ENCODE measurements at regions not wholly inside any gene's neighbourhood (a gene's known extent, or its start where the extent isn't known, plus 50 kb on each side); places are given as distances from the start of the nearest gene placed in this dataset.

DNA sequence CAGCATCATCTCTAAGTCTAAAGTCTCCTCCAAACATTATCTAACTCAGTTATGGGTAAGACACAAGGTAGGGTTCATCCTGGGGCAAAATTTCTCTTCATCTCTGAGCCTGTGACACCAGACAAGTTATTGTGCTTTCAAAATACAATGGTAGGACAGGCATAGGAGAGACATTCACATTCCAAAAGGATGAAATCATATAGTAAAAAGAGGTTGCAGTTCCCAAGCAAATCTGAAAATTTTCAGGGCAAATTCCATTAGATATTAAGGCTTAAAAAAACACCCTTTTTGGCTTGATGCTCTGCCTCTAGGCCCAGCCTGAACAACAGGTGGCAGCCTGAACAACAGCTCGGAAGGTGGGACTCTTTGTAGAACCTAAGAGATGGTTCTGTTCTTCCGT, 448.3 kb upstream of the SLIT2 start:
- H3K9me3 ChIP-seq, result no peaks in the 10 kb centered on the region
- H3K27me3 ChIP-seq, result no peaks in the 10 kb centered on the region
- 71 to 80% methylated on average over 2 of the region's 2 CpGs for WGBS, 2 donors
- no peak for TF ChIP-seq EP300 (IDR thresholded peaks at IDR 0.05)
- TF ChIP-seq, protein P1, sequence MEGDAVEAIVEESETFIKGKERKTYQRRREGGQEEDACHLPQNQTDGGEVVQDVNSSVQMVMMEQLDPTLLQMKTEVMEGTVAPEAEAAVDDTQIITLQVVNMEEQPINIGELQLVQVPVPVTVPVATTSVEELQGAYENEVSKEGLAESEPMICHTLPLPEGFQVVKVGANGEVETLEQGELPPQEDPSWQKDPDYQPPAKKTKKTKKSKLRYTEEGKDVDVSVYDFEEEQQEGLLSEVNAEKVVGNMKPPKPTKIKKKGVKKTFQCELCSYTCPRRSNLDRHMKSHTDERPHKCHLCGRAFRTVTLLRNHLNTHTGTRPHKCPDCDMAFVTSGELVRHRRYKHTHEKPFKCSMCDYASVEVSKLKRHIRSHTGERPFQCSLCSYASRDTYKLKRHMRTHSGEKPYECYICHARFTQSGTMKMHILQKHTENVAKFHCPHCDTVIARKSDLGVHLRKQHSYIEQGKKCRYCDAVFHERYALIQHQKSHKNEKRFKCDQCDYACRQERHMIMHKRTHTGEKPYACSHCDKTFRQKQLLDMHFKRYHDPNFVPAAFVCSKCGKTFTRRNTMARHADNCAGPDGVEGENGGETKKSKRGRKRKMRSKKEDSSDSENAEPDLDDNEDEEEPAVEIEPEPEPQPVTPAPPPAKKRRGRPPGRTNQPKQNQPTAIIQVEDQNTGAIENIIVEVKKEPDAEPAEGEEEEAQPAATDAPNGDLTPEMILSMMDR (IDR thresholded peaks at IDR 0.05), result no peak
- TF ChIP-seq POLR2AphosphoS5 (IDR thresholded peaks at IDR 0.05), result no peak
- TF ChIP-seq POLR2A (IDR thresholded peaks at IDR 0.05), result no peak
- DNase-seq (no peak), ATAC-seq (ENCODE audit: low FRiP score in 2 of 2) (no peak)
- no peak overlapping the region for H3K27ac ChIP-seq
- no peaks in the 10 kb centered on the region for H3K36me3 ChIP-seq
- no peak overlapping the region for H3K4me3 ChIP-seq
- peaks cover 0 to 6% (median 0%) of the 10 kb centered on the region in 4 donors for H3K4me1 ChIP-seq

DNA sequence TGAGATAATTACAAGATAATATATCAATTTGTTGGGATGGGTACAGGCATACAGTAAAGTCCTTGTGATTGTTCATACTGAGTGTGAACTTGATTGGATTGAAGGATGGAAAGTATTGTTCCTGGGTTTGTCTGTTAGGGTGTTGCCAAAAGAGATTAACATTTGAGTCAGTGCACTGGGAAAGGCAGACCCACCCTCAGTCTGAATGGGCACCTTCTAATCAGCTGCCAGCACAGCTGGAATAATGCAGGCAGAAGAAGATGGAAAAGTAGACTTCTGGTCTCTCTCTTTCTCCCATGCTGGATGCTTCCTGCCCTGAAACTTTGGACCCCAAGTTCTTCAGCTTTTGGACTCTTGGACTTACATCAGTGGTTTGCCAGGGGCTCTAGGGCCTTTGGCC, 457.9 kb upstream of the SLIT2 start:
- TF ChIP-seq EP300 (IDR thresholded peaks at IDR 0.05) (no peak), POLR2AphosphoS5 (IDR thresholded peaks at IDR 0.05) (no peak), POLR2A (IDR thresholded peaks at IDR 0.05) (no peak)
- TF ChIP-seq, protein P1 (IDR thresholded peaks at IDR 0.05), result no peak
- H3K9me3 ChIP-seq, result no peaks in the 10 kb centered on the region
- ATAC-seq (ENCODE audit: low FRiP score in 2 of 2) (no peak), DNase-seq (no peak)
- H3K4me1 ChIP-seq, result no peaks in the 10 kb centered on the region
- no peaks in the 10 kb centered on the region for H3K27me3 ChIP-seq
- no peaks in the 10 kb centered on the region for H3K36me3 ChIP-seq
- H3K4me3 ChIP-seq, result no peak overlapping the region
- H3K27ac ChIP-seq, result no peak overlapping the region

DNA sequence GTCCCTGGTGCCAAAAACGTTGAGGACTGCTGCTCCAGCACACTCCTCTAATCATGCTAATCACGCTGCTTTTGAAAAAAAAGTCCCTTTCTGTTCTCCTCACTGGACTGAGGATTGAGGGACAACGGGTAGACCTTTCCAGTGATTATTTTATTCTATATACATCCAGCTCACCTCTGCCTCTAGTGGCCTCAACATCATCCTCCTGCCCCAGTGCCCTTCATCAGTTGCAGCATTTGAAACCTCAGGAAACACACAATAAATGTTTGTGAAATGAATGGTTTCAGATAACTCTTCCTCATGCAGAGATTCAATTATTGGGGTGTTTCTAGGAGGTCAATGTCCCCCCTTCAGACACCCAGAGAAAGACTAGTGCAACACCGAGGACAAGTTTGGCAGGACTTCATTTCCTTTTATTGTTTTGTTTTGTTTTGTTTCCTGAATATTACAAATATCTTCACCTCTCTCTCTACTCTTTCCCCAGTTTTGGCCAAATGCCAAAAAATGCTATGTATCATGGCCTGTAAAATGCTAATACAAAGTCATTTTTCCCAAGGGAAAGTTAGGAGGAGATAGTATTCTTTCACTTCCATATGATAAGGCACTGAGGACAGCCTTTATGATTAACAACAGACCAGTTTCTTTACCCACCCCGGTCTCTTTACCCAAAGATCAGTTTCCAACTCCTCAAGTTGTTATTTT, 460.1 kb upstream of the SLIT2 start:
- H3K4me1 ChIP-seq, result no peaks in the 10 kb centered on the region
- H3K27me3 ChIP-seq, result no peaks in the 10 kb centered on the region
- no peaks in the 10 kb centered on the region for H3K9me3 ChIP-seq
- H3K27ac ChIP-seq, result no peak overlapping the region
- WGBS, 2 donors, result 59 to 71% methylated on average over 5 of the region's 5 CpGs
- no peaks in the 10 kb centered on the region for H3K36me3 ChIP-seq
- no peak for ATAC-seq (ENCODE audit: low FRiP score in 2 of 2)
- H3K4me3 ChIP-seq, result no peak overlapping the region
- no peak for DNase-seq
- TF ChIP-seq POLR2AphosphoS5 (IDR thresholded peaks at IDR 0.05) (no peak), EP300 (IDR thresholded peaks at IDR 0.05) (no peak), POLR2A (IDR thresholded peaks at IDR 0.05) (no peak)
- TF ChIP-seq, protein P1 (IDR thresholded peaks at IDR 0.05), result no peak

DNA sequence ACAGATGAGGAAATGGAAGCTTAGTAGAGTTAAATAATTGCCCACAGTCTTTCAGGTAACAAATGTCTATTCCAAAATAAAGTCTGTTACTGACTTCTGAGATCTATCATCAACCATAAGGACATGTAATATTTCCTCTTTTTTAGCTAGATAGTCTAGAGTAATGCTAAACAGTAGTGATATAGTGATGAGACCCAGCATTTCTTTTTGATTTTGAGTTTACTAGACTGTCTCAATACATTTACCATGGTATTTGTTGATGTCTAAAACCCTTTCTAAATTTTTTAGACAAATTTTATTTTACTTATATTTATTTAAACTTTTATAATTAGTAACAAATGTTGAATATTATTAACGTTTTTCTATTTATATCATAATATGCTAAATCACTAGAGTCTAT, 465.1 kb upstream of the SLIT2 start:
- no peak for ATAC-seq (ENCODE audit: low FRiP score in 2 of 2)
- no peak for DNase-seq
- Histone ChIP-seq H3K27ac (no peak overlapping the region), H3K4me1 (no peaks in the 10 kb centered on the region), H3K36me3 (no peaks in the 10 kb centered on the region), H3K27me3 (no peaks in the 10 kb centered on the region), H3K4me3 (no peak overlapping the region), H3K9me3 (peaks cover 0 to 16% (median 12%) of the 10 kb centered on the region in 4 donors)
- WGBS, 2 donors, result 35 to 52% methylated on average over 1 of the region's 1 CpG
- no peak for TF ChIP-seq POLR2A (IDR thresholded peaks at IDR 0.05)
- no peak for TF ChIP-seq POLR2AphosphoS5 (IDR thresholded peaks at IDR 0.05)
- no peak for TF ChIP-seq EP300 (IDR thresholded peaks at IDR 0.05)

DNA sequence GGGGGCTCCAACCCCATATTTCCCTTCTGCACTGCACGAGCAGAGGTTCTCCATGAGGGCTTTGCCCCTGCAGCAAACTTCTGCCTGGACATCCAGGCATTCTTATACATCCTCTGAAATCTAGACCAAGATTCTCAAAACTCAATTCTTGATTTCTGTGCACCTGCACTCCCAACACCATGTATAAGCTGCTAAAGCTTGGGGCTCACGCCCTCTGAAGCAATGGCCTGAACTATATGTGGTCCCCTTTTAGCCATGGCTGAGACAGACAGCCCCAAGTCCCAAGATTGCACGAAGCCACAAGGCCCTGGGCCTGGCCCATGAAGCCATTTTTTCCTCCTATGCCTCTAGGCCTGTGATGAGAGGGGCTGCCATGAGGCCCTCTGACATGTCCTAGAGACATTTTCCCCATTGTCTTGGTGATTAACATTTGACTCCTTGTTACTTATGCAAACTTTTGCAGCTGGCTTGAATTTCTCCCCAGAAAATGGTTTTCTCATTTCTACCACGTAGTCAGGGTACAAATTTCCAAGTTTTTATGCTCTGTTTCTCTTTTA, 468.0 kb upstream of the SLIT2 start:
- WGBS, 2 donors, result 77 to 81% methylated on average over 4 of the region's 4 CpGs

More for the DNA sequence above, 468.0 kb upstream of the SLIT2 start:
- no peak for ATAC-seq (ENCODE audit: low FRiP score in 2 of 2)
- peaks cover 0 to 16% (median 12%) of the 10 kb centered on the region in 4 donors for H3K9me3 ChIP-seq
- no peak for TF ChIP-seq EP300 (IDR thresholded peaks at IDR 0.05)
- TF ChIP-seq POLR2AphosphoS5 (IDR thresholded peaks at IDR 0.05), result no peak
- TF ChIP-seq, protein P1 (IDR thresholded peaks at IDR 0.05), result no peak
- no peak for TF ChIP-seq POLR2A (IDR thresholded peaks at IDR 0.05)
- H3K4me3 ChIP-seq, result no peak overlapping the region
- no peaks in the 10 kb centered on the region for H3K27me3 ChIP-seq
- no peak for DNase-seq
- H3K4me1 ChIP-seq, result no peaks in the 10 kb centered on the region
- H3K36me3 ChIP-seq, result no peaks in the 10 kb centered on the region
- no peak overlapping the region for H3K27ac ChIP-seq
